Endothelial cell of umbilical vein (primary cell): ENCODE measurements at regions not wholly inside any gene's neighbourhood (a gene's known extent, or its start where the extent isn't known, plus 50 kb on each side); places are given as distances from the start of the nearest gene placed in this dataset.

ENCODE experiments used
- BruUV-seq: library from RNA; stranded (reverse); fragments of 400-500 nt; replicated peaks from 2 replicates; lab custom pipeline; 2021; lab: Mats Ljungman, UMichigan
- CTCF ChIA-PET: fragments of 300-600, 350-600 bp; sonication (Branson Sonifier 250); formaldehyde crosslinking; loops from one replicate; lab custom pipeline; 2021; ENCODE audit warnings: antibody characterized with exemption, inconsistent platforms; lab: Charles Lee
- POLR2A ChIA-PET: fragments of 300-600, 350-600 bp; sonication (Branson Sonifier 250); formaldehyde crosslinking; loops from one replicate; lab custom pipeline; 2021; ENCODE audit warnings: antibody characterized with exemption, inconsistent platforms; lab: Charles Lee
- DNase-seq: peaks from one replicate; pipeline ENCODE4 v3.0.0-alpha.2; 2011; ENCODE audit warnings: low read depth, low spot score
- FAIRE-seq: peaks from 2 replicates; lab custom pipeline; 2011; peaks lifted over from hg19 to GRCh38; lab: Jason Lieb, UNC
- H2AFZ ChIP-seq: 2 replicates; pipeline ENCODE4 v1.6.0; 2012; ENCODE audit warnings: low read depth, low read length, control low read depth, inconsistent platforms
- H3K27ac ChIP-seq: 2 replicates; pipeline ENCODE4 v1.5.1; 2011; ENCODE audit warnings: low read depth, mild to moderate bottlenecking, control low read depth, low read length, moderate library complexity; ENCODE audit not compliant: insufficient read depth
- H3K27me3 ChIP-seq, 2 experiments: 2 replicates each; pipeline versions ENCODE4 v1.6.0 to v1.6.1; 2011; ENCODE audit warnings: low read length in 2 of 2, mixed read lengths in 1 of 2; ENCODE audit not compliant: control insufficient read depth in 2 of 2, insufficient read depth in 2 of 2
- H3K36me3 ChIP-seq, 2 experiments: 2 replicates in 1 of 2; 3 replicates in 1 of 2; pipeline ENCODE4 v1.5.1; 2011; ENCODE audit warnings: low read length in 2 of 2, mild to moderate bottlenecking in 1 of 2, moderate library complexity in 1 of 2; ENCODE audit not compliant: control insufficient read depth in 2 of 2, insufficient read depth in 2 of 2; ENCODE audit errors: extremely low read depth in 1 of 2
- H3K4me1 ChIP-seq: 3 replicates; pipeline ENCODE4 v1.5.1; 2011; ENCODE audit warnings: mild to moderate bottlenecking, low read length; ENCODE audit not compliant: control insufficient read depth, insufficient read depth; ENCODE audit errors: extremely low read depth
- H3K4me2 ChIP-seq: 2 replicates; pipeline ENCODE4 v1.6.1; 2011; ENCODE audit warnings: low read length, control low read depth, mixed read lengths; ENCODE audit not compliant: insufficient read depth
- H3K4me3 ChIP-seq, 3 experiments: fragments of 200-600 bp in 1 of 3; sonication (generic), shearing (Covaris generic) in 1 of 3; replicated peaks in 1 of 3; 2 replicates each; pipeline ENCODE4 v1.5.1; 2011 to 2016; ENCODE audit warnings: control low read depth in 3 of 3, low read length in 3 of 3, mild to moderate bottlenecking in 2 of 3, inconsistent platforms in 1 of 3, low read depth in 1 of 3, moderate library complexity in 1 of 3; ENCODE audit not compliant: insufficient read depth in 1 of 3
- H3K79me2 ChIP-seq: 2 replicates; pipeline ENCODE4 v1.6.0; 2012; ENCODE audit warnings: low read length, inconsistent platforms; ENCODE audit not compliant: control insufficient read depth, insufficient read depth
- H3K9ac ChIP-seq: replicated peaks from 2 replicates; pipeline ENCODE3; 2011; ENCODE audit warnings: low read length, control low read depth; ENCODE audit not compliant: insufficient read depth; ENCODE audit errors: extremely low read depth
- H3K9me1 ChIP-seq: replicated peaks from 3 replicates; pipeline ENCODE4 v1.6.0; 2011; ENCODE audit warnings: mild to moderate bottlenecking, low read length; ENCODE audit not compliant: control insufficient read depth, insufficient read depth; ENCODE audit errors: extremely low read depth
- H3K9me3 ChIP-seq: replicated peaks from 2 replicates; pipeline ENCODE4 v1.5.1; 2012; ENCODE audit warnings: low read length, inconsistent platforms; ENCODE audit not compliant: control insufficient read depth, insufficient read depth
- H4K20me1 ChIP-seq: replicated peaks from 2 replicates; pipeline ENCODE3; 2011; ENCODE audit warnings: mild to moderate bottlenecking, low read length; ENCODE audit not compliant: control insufficient read depth, insufficient read depth; ENCODE audit errors: extremely low read depth
- CTCF ChIP-seq, 2 donors: IDR thresholded peaks; 1 replicate in 1 of 2; 2 replicates in 1 of 2; pipeline ENCODE4 v1.5.1; 2011; ENCODE audit warnings: low read length in 2 of 2, mild to moderate bottlenecking in 2 of 2, moderate library complexity in 2 of 2, control low read depth in 1 of 2, inconsistent platforms in 1 of 2, low read depth in 1 of 2; ENCODE audit not compliant: insufficient read depth in 1 of 2; ENCODE audit errors: extremely low read depth in 1 of 2
- EZH2 ChIP-seq: IDR thresholded peaks from 2 replicates; pipeline ENCODE4 v1.6.1; 2012; ENCODE audit warnings: borderline replicate concordance, low read depth, mild to moderate bottlenecking, moderate library complexity, low read length, inconsistent platforms; ENCODE audit not compliant: severe bottlenecking
- FOS ChIP-seq: IDR thresholded peaks from 2 replicates; pipeline ENCODE4 v1.6.1; 2011; ENCODE audit warnings: mild to moderate bottlenecking, low read length, moderate library complexity, borderline replicate concordance; ENCODE audit not compliant: insufficient read depth
- GATA2 ChIP-seq: IDR thresholded peaks from 2 replicates; pipeline ENCODE4 v1.7.0; 2011; ENCODE audit warnings: low read depth, mild to moderate bottlenecking, moderate library complexity, mixed read lengths, low read length; ENCODE audit not compliant: insufficient read length, insufficient read depth
- JUN ChIP-seq: IDR thresholded peaks from 2 replicates; pipeline ENCODE4 v1.6.1; 2011; ENCODE audit warnings: borderline replicate concordance, low read depth; ENCODE audit not compliant: insufficient read length, insufficient read depth
- MAX ChIP-seq: IDR thresholded peaks from 2 replicates; pipeline ENCODE4 v1.6.1; 2011; ENCODE audit not compliant: insufficient read depth, insufficient read length
- MYC ChIP-seq: IDR thresholded peaks from one replicate; pipeline ENCODE4 v1.6.1; 2011; ENCODE audit warnings: mild to moderate bottlenecking, low read depth, low read length
- POLR2A ChIP-seq: IDR thresholded peaks from 2 replicates; pipeline ENCODE4 v1.6.1; 2012; ENCODE audit warnings: low read depth, mild to moderate bottlenecking, control low read depth, low read length
- POLR2AphosphoS5 ChIP-seq: IDR thresholded peaks from 2 replicates; pipeline ENCODE4 v1.6.1; 2012; ENCODE audit warnings: low read depth, mild to moderate bottlenecking, control low read depth, low read length, moderate library complexity; ENCODE audit not compliant: insufficient read depth
- dilution Hi-C: fragments of 300-500 bp; cut with MboI; formaldehyde crosslinking; loops from one replicate; pipeline ENCODE4 v1.15.0; 2019; ENCODE audit warnings: low sequenced_read_pairs; ENCODE audit not compliant: extremely low pct_ligation_motif_present
- intact Hi-C: fragments of 100-400 bp; cut with micrococcal nuclease; formaldehyde crosslinking; loops from one replicate; pipeline ENCODE4 v1.10.0; 2022

- H3K9me1 ChIP-seq = no peaks in the 10 kb centered on the region
- DNase-seq = no peak
- H3K4me1 ChIP-seq = no peaks in the 10 kb centered on the region
- intact Hi-C loops = no loop called here
- CTCF ChIA-PET = no interaction called here
- no peaks in the 10 kb centered on the region for H4K20me1 ChIP-seq
- no peak overlapping the region for H3K4me2 ChIP-seq
- no peak overlapping the region for H3K27ac ChIP-seq
- TF ChIP-seq GATA2 (no peak), FOS (no peak), CTCF (IDR thresholded peaks at IDR 0.05; ENCODE audit: extremely low read depth in 1 of 2, insufficient read depth in 1 of 2, low read depth in 1 of 2, low read length in 2 of 2) (no peak), POLR2AphosphoS5 (no peak), EZH2 (no peak), MYC (no peak), JUN (no peak), MAX (no peak), POLR2A (no peak)
- H3K9me3 ChIP-seq = no peaks in the 10 kb centered on the region
- dilution Hi-C loops = no loop called here
- no peak overlapping the region for H3K9ac ChIP-seq
- H3K4me3 ChIP-seq = no peak overlapping the region
- no peaks in the 10 kb centered on the region for H3K36me3 ChIP-seq
- no TSS peak for BruUV-seq
- POLR2A ChIA-PET = no interaction called here
- no peak overlapping the region for H2AFZ ChIP-seq
- no peaks in the 10 kb centered on the region for H3K79me2 ChIP-seq
- no peaks in the 10 kb centered on the region for H3K27me3 ChIP-seq
- no peak for FAIRE-seq
Observed at GRCh38 chr2:66377832-66378231, 57.1 kb upstream of the MEIS1 start.
